SK-N-SH (cell line): ENCODE measurements at regions not wholly inside any gene's neighbourhood (a gene's known extent, or its start where the extent isn't known, plus 50 kb on each side); places are given as distances from the start of the nearest gene placed in this dataset.

Experiments used
- CTCF ChIA-PET: fragments of 300-600, 350-600 bp; formaldehyde crosslinking; extraction: SDS; loops from one replicate; lab custom pipeline; 2021; lab: Yijun Ruan, JAX
- POLR2A ChIA-PET: fragments of 350-600 bp; sonication (Branson Sonifier 250); formaldehyde crosslinking; extraction: SDS; loops from one replicate; lab custom pipeline; 2020; ENCODE audit warnings: antibody characterized with exemption, inconsistent platforms; lab: Yijun Ruan, JAX
- DNase-seq: peaks from one replicate; pipeline ENCODE4 v3.0.0; 2012
- H2AFZ ChIP-seq: fragments of 200-600 bp; sonication (generic); 2 replicates; pipeline ENCODE4 v1.8.1; 2016; ENCODE audit warnings: antibody characterized with exemption, mild to moderate bottlenecking, low read depth
- H3F3A ChIP-seq: fragments of 200-600 bp; sonication (generic); replicated peaks from 2 replicates; pipeline ENCODE3; 2016; ENCODE audit warnings: antibody characterized with exemption, mild to moderate bottlenecking; ENCODE audit not compliant: insufficient read depth
- H3K27ac ChIP-seq, 2 experiments: fragments of 200-500 bp in 1 of 2; fragments of 200-600 bp in 1 of 2; sonication (Bioruptor generic) in 1 of 2; sonication (generic), shearing (Covaris generic) in 1 of 2; 2 replicates each; pipeline versions ENCODE4 v1.5.1 to v1.6.1; 2014 to 2016; ENCODE audit warnings: low read depth in 2 of 2, inconsistent platforms in 1 of 2, low read length in 1 of 2, mild to moderate bottlenecking in 1 of 2, mixed read lengths in 1 of 2
- H3K27me3 ChIP-seq: fragments of 200-600 bp; sonication (generic), shearing (Covaris generic); 2 replicates; pipeline ENCODE4 v1.6.1; 2016; ENCODE audit warnings: mixed run types; ENCODE audit not compliant: insufficient read depth
- H3K36me3 ChIP-seq, 2 experiments: fragments of 200-500 bp in 1 of 2; fragments of 200-600 bp in 1 of 2; sonication (Bioruptor generic) in 1 of 2; sonication (generic) in 1 of 2; replicated peaks in 1 of 2; 2 replicates each; pipeline versions ENCODE3 to v1.5.1; 2014 to 2016; ENCODE audit warnings: low read length in 1 of 2, mild to moderate bottlenecking in 1 of 2; ENCODE audit not compliant: insufficient read depth in 2 of 2, control insufficient read depth in 1 of 2
- H3K4me1 ChIP-seq, 2 experiments: fragments of 200-500 bp in 1 of 2; fragments of 200-600 bp in 1 of 2; sonication (Bioruptor generic) in 1 of 2; sonication (generic), shearing (Covaris generic) in 1 of 2; 2 replicates each; pipeline versions ENCODE4 v1.5.1 to v1.6.1; 2014 to 2016; ENCODE audit warnings: low read depth in 1 of 2, low read length in 1 of 2, mixed run types in 1 of 2; ENCODE audit not compliant: insufficient read depth in 2 of 2, control insufficient read depth in 1 of 2
- H3K4me2 ChIP-seq: fragments of 200-600 bp; sonication (generic), shearing (Covaris generic); 2 replicates; pipeline ENCODE4 v1.6.1; 2017; ENCODE audit warnings: mixed run types
- H3K4me3 ChIP-seq, 2 experiments: fragments of 200-500 bp in 1 of 2; fragments of 200-600 bp in 1 of 2; sonication (Bioruptor generic) in 1 of 2; sonication (generic), shearing (Covaris generic) in 1 of 2; 2 replicates each; pipeline versions ENCODE4 v1.5.1 to v1.8.1; 2014 to 2016; ENCODE audit warnings: low read depth in 2 of 2, inconsistent platforms in 1 of 2, low read length in 1 of 2, mild to moderate bottlenecking in 1 of 2, mixed read lengths in 1 of 2, moderate library complexity in 1 of 2
- H3K79me2 ChIP-seq: fragments of 200-600 bp; sonication (generic); 2 replicates; pipeline ENCODE4 v1.8.1; 2017; ENCODE audit warnings: mild to moderate bottlenecking; ENCODE audit not compliant: insufficient read depth
- H3K9ac ChIP-seq: fragments of 200-600 bp; sonication (generic); 2 replicates; pipeline ENCODE4 v1.6.1; 2017; ENCODE audit warnings: mixed run types
- H3K9me2 ChIP-seq: fragments of 200-600 bp; sonication (generic); 2 replicates; pipeline ENCODE4 v1.6.1; 2017; ENCODE audit warnings: mixed run types
- H3K9me3 ChIP-seq: fragments of 200-600 bp; sonication (generic); 2 replicates; pipeline ENCODE4 v1.6.1; 2017; ENCODE audit warnings: mixed run types, mild to moderate bottlenecking, moderate library complexity
- H4K20me1 ChIP-seq: fragments of 200-600 bp; sonication (generic); 2 replicates; pipeline ENCODE4 v1.6.1; 2017; ENCODE audit warnings: mild to moderate bottlenecking, mixed run types; ENCODE audit not compliant: insufficient read depth
- EZH2phosphoT487 ChIP-seq: fragments of 200-600 bp; sonication (generic); IDR thresholded peaks from 2 replicates; pipeline ENCODE4 v1.6.1; 2017; ENCODE audit warnings: low read depth, mixed run types, mild to moderate bottlenecking, antibody characterized with exemption, moderate library complexity, borderline replicate concordance
- FOSL2 ChIP-seq: IDR thresholded peaks from 2 replicates; pipeline ENCODE4 v1.4.0; 2012; ENCODE audit warnings: low read depth, mild to moderate bottlenecking, moderate library complexity, borderline replicate concordance
- FOXM1 ChIP-seq: IDR thresholded peaks from 2 replicates; pipeline ENCODE4 v1.4.0; 2012; ENCODE audit warnings: low read depth, mild to moderate bottlenecking
- GATA2 ChIP-seq: sonication (generic); formaldehyde crosslinking; IDR thresholded peaks from 2 replicates; pipeline ENCODE4 v1.5.0; 2020; ENCODE audit warnings: mild to moderate bottlenecking, missing genetic modification reagents
- JUND ChIP-seq: IDR thresholded peaks from 2 replicates; pipeline ENCODE4 v1.4.0; 2012
- RAD21 ChIP-seq: IDR thresholded peaks from 2 replicates; pipeline ENCODE4 v1.6.1; 2012; ENCODE audit warnings: mild to moderate bottlenecking, low read length
- SIN3A ChIP-seq: IDR thresholded peaks from 2 replicates; pipeline ENCODE4 v1.6.1; 2012; ENCODE audit warnings: low read depth, mild to moderate bottlenecking, low read length, moderate library complexity, borderline replicate concordance
- ZBTB33 ChIP-seq: IDR thresholded peaks from 2 replicates; pipeline ENCODE4 v1.4.0; 2012; ENCODE audit warnings: low read depth, borderline replicate concordance
- WGBS: methylation state at CpG from one replicate; pipeline ENCODE4 v1.1.6; 2017; ENCODE audit warnings: low lambda C conversion rate; 5-methylcytosine and 5-hydroxymethylcytosine counted together
- TF ChIP-seq, protein P1 (sequence below): fragments of 150-350 bp; IDR thresholded peaks from 2 replicates; pipeline ENCODE4 v1.6.1; 2017; ENCODE audit warnings: antibody characterized with exemption, low read length, low read depth, borderline replicate concordance

GRCh38 chr5:163821142-163821541 lies 315.7 kb downstream of the MAT2B start:
- H4K20me1 ChIP-seq = no peaks in the 10 kb centered on the region
- no peak overlapping the region for H2AFZ ChIP-seq
- no peaks in the 10 kb centered on the region for H3K36me3 ChIP-seq
- H3F3A ChIP-seq = no peaks in the 10 kb centered on the region
- no peaks in the 10 kb centered on the region for H3K79me2 ChIP-seq
- no peaks in the 10 kb centered on the region; the same call in 1 of the 2 replicates for H3K9me3 ChIP-seq
- H3K9ac ChIP-seq = no peak overlapping the region
- WGBS = 65% methylated on average over 1 of the region's 1 CpG
- TF ChIP-seq SIN3A (no peak), FOXM1 (no peak), JUND (no peak), FOSL2 (no peak), RAD21 (no peak), GATA2 (CRISPR knock-in tag) (no peak)
- no peaks in the 10 kb centered on the region for H3K27me3 ChIP-seq
- no peak for DNase-seq
- no peak overlapping the region for H3K27ac ChIP-seq
- POLR2A ChIA-PET = no interaction called here
- CTCF ChIA-PET = no interaction called here
- no peak overlapping the region for H3K4me3 ChIP-seq
- no peaks in the 10 kb centered on the region for H3K9me2 ChIP-seq
- H3K4me2 ChIP-seq = no peak overlapping the region
- H3K4me1 ChIP-seq = no peaks in the 10 kb centered on the region

DNA sequence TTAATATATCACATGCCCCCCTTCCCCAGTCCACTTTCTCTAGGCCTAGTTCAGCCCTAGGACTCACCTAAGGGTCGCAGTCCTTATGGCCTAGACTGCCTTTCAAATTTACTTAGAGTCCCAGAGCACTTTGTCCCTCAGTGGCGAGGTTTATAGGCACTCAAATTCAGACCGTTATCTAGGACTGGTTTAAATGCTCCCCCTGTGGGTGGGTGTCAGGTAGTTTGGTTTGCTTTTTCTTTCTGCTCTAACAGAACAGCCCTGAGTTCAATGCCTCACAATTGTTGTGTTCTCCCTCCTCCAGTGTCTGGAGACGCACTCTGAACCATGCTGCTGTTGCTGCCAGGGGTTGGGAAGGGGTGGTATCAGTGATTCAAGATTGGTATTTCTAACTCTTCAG lies 317.1 kb downstream of the MAT2B start:
- H3K9ac ChIP-seq = no peak overlapping the region

More for the DNA sequence above, 317.1 kb downstream of the MAT2B start:
- Histone ChIP-seq H3K27me3 (no peaks in the 10 kb centered on the region), H3F3A (no peaks in the 10 kb centered on the region), H3K36me3 (no peaks in the 10 kb centered on the region), H2AFZ (no peak overlapping the region), H3K27ac (no peak overlapping the region), H3K4me3 (no peak overlapping the region), H3K79me2 (no peaks in the 10 kb centered on the region), H4K20me1 (no peaks in the 10 kb centered on the region), H3K4me2 (no peak overlapping the region), H3K9me3 (no peaks in the 10 kb centered on the region), H3K9me2 (no peaks in the 10 kb centered on the region), H3K4me1 (no peaks in the 10 kb centered on the region)
- no peak for TF ChIP-seq GATA2 (CRISPR knock-in tag)
- TF ChIP-seq, protein P1, sequence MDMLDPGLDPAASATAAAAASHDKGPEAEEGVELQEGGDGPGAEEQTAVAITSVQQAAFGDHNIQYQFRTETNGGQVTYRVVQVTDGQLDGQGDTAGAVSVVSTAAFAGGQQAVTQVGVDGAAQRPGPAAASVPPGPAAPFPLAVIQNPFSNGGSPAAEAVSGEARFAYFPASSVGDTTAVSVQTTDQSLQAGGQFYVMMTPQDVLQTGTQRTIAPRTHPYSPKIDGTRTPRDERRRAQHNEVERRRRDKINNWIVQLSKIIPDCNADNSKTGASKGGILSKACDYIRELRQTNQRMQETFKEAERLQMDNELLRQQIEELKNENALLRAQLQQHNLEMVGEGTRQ = no peak
- no peak for TF ChIP-seq EZH2phosphoT487
- no peak for TF ChIP-seq ZBTB33
- CTCF ChIA-PET = no interaction called here
- POLR2A ChIA-PET = no interaction called here
- WGBS = 62% methylated on average over 4 of the region's 4 CpGs
- no peak for DNase-seq
